CD4-positive, alpha-beta T cell (primary cell): ENCODE measurements at regions not wholly inside any gene's neighbourhood (a gene's known extent, or its start where the extent isn't known, plus 50 kb on each side); places are given as distances from the start of the nearest gene placed in this dataset.

Experiments used
- ATAC-seq: fragments of 200-7000 bp; cut with Tn5 transposase; one replicate; pipeline ENCODE4 v1.10.0; 2022; ENCODE audit warnings: mild to moderate bottlenecking; ENCODE audit not compliant: poor library complexity
- CTCF ChIA-PET: fragments of 350-600 bp; sonication (Branson Sonifier 250); formaldehyde crosslinking; loops from one replicate; lab custom pipeline; 2021; ENCODE audit warnings: antibody characterized with exemption, inconsistent platforms; lab: Charles Lee
- POLR2A ChIA-PET: fragments of 350-600 bp; sonication (Branson Sonifier 250); formaldehyde crosslinking; loops from one replicate; lab custom pipeline; 2021; ENCODE audit warnings: antibody characterized with exemption, inconsistent platforms; lab: Charles Lee
- DNase-seq, 14 experiments: peaks; one replicate each; pipeline ENCODE4 v3.0.0-alpha.2; 2013 to 2020; ENCODE audit warnings: mixed read lengths in 2 of 14
- H3K27ac ChIP-seq, 2 donors: one replicate each; pipeline versions ENCODE4 v1.5.1 to v1.7.0; 2013; ENCODE audit warnings: low read length in 2 of 2, low read depth in 1 of 2, mild to moderate bottlenecking in 1 of 2
- H3K27me3 ChIP-seq, 2 experiments: 1 replicate in 1 of 2; 2 replicates in 1 of 2; pipeline versions ENCODE4 v1.6.1 to v1.7.0; 2013; ENCODE audit warnings: low read length in 2 of 2, control low read depth in 1 of 2, mild to moderate bottlenecking in 1 of 2, moderate library complexity in 1 of 2; ENCODE audit not compliant: insufficient read depth in 2 of 2, control insufficient read depth in 1 of 2
- H3K36me3 ChIP-seq: one replicate; pipeline ENCODE4 v1.6.1; 2013; ENCODE audit warnings: low read length, control low read depth; ENCODE audit not compliant: insufficient read depth
- H3K4me1 ChIP-seq: one replicate; pipeline ENCODE4 v1.6.1; 2013; ENCODE audit warnings: low read length, control low read depth; ENCODE audit not compliant: insufficient read depth
- H3K4me3 ChIP-seq: one replicate; pipeline ENCODE4 v1.5.1; 2013; ENCODE audit warnings: mild to moderate bottlenecking, low read length, moderate library complexity
- H3K9me3 ChIP-seq, 2 experiments: 1 replicate in 1 of 2; 2 replicates in 1 of 2; pipeline versions ENCODE4 v1.6.1 to v1.7.0; 2013; ENCODE audit warnings: low read length in 2 of 2, mild to moderate bottlenecking in 2 of 2, control low read depth in 1 of 2, moderate library complexity in 1 of 2; ENCODE audit not compliant: control insufficient read depth in 1 of 2, insufficient read depth in 1 of 2
- H3K27ac Mint-ChIP-seq: one replicate; pipeline ENCODE4 v1.8.0; 2020; ENCODE audit warnings: mixed read lengths
- H3K27me3 Mint-ChIP-seq: one replicate; pipeline ENCODE4 v1.8.0; 2021; ENCODE audit warnings: mixed read lengths
- H3K36me3 Mint-ChIP-seq: one replicate; pipeline ENCODE4 v1.8.0; 2021; ENCODE audit warnings: low read depth, mixed read lengths
- H3K4me1 Mint-ChIP-seq: one replicate; pipeline ENCODE4 v1.8.0; 2021; ENCODE audit warnings: low read depth, mixed read lengths
- H3K4me3 Mint-ChIP-seq: one replicate; pipeline ENCODE4 v1.8.0; 2020; ENCODE audit warnings: mild to moderate bottlenecking, mixed read lengths
- H3K9me3 Mint-ChIP-seq: one replicate; pipeline ENCODE4 v1.8.0; 2020; ENCODE audit warnings: mixed read lengths
- intact Hi-C, 2 experiments: fragments of 100-400 bp; cut with DNase I in 1 of 2; cut with micrococcal nuclease in 1 of 2; formaldehyde crosslinking; loops; one replicate each; pipeline versions ENCODE4 v1.15.1 to v1.9.0; 2023 to 2025; cut with DNase I, micrococcal nuclease
- TF ChIP-seq, protein P1 (sequence below): fragments of 200-600 bp; IDR thresholded peaks from one replicate; pipeline ENCODE4 v1.8.0; 2022; ENCODE audit warnings: antibody characterized with exemption, mild to moderate bottlenecking

GRCh38 chr6:12364621-12365020 lies 74.5 kb downstream of the EDN1 start:
- Histone ChIP-seq H3K4me1 (peaks cover 4% of the 10 kb centered on the region), H3K4me3 (no peak overlapping the region), H3K27ac (no peak overlapping the region), H3K27me3 (peaks cover 0 to 2% of the 10 kb centered on the region in 2 experiments), H3K36me3 (no peaks in the 10 kb centered on the region), H3K9me3 (no peaks in the 10 kb centered on the region)
- H3K4me1 Mint-ChIP-seq, result no peaks in the 10 kb centered on the region
- TF ChIP-seq, protein P1, sequence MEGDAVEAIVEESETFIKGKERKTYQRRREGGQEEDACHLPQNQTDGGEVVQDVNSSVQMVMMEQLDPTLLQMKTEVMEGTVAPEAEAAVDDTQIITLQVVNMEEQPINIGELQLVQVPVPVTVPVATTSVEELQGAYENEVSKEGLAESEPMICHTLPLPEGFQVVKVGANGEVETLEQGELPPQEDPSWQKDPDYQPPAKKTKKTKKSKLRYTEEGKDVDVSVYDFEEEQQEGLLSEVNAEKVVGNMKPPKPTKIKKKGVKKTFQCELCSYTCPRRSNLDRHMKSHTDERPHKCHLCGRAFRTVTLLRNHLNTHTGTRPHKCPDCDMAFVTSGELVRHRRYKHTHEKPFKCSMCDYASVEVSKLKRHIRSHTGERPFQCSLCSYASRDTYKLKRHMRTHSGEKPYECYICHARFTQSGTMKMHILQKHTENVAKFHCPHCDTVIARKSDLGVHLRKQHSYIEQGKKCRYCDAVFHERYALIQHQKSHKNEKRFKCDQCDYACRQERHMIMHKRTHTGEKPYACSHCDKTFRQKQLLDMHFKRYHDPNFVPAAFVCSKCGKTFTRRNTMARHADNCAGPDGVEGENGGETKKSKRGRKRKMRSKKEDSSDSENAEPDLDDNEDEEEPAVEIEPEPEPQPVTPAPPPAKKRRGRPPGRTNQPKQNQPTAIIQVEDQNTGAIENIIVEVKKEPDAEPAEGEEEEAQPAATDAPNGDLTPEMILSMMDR, result no peak
- no peaks in the 10 kb centered on the region for H3K9me3 Mint-ChIP-seq
- CTCF ChIA-PET, result no interaction called here
- H3K36me3 Mint-ChIP-seq, result no peaks in the 10 kb centered on the region
- ATAC-seq (no peak), DNase-seq (no peak)
- POLR2A ChIA-PET, result no interaction called here
- intact Hi-C loops, result no loop called here
- no peak overlapping the region for H3K27ac Mint-ChIP-seq
- H3K4me3 Mint-ChIP-seq, result no peak overlapping the region
- H3K27me3 Mint-ChIP-seq, result peaks cover 14% of the 10 kb centered on the region

DNA sequence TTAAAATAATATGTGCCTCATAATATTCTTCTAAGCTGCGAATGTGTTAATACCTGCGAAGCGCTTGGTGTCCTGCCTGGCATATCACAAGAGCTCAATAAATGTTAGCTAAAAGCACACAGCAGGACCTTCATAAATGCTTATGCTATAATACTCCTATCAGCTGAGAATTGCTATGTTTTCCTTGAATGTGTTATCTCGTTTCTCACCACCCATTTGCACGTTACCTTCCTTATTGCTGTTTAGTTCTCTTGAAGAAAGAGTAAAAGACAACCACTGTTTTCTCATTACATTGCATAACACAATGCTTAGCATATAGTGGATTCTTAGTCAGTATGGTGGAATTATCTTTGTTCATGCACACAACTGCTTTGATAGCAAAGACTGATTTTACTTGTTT lies 76.6 kb downstream of the EDN1 start:
- Histone ChIP-seq H3K36me3 (no peaks in the 10 kb centered on the region), H3K4me3 (no peak overlapping the region), H3K4me1 (peaks cover 4% of the 10 kb centered on the region), H3K9me3 (no peaks in the 10 kb centered on the region), H3K27me3 (peaks cover 0 to 2% of the 10 kb centered on the region in 2 experiments), H3K27ac (no peak overlapping the region)
- H3K27ac Mint-ChIP-seq, result no peak overlapping the region
- H3K27me3 Mint-ChIP-seq, result peaks cover 14% of the 10 kb centered on the region
- POLR2A ChIA-PET, result no interaction called here
- H3K9me3 Mint-ChIP-seq, result no peaks in the 10 kb centered on the region
- intact Hi-C loops, result no loop called here
- DNase-seq (no peak), ATAC-seq (no peak)
- TF ChIP-seq, protein P1, result no peak
- H3K4me1 Mint-ChIP-seq, result no peaks in the 10 kb centered on the region
- H3K36me3 Mint-ChIP-seq, result no peaks in the 10 kb centered on the region
- CTCF ChIA-PET, result no interaction called here
- no peak overlapping the region for H3K4me3 Mint-ChIP-seq

DNA sequence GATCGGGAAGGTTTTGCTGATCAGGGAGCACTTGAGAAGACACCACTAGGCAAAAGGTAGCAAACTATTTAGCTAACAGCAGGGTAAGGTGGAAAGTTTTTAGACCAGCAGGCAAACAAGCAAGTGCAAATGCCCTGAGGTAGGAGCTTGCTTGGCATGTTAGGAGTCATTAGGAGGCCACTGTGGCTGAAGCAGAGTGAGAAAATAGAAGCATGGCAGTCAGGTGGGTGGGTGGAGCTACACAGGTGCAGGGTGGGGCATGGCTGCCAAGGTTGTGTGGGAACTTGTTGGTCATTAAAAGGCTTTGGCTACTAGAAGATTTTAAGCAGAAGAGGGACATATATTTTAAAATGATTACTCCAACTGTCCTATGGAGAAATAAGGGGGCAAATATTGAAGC lies 77.3 kb downstream of the EDN1 start:
- intact Hi-C loops, result no loop called here
- DNase-seq (no peak), ATAC-seq (no peak)
- H3K4me1 Mint-ChIP-seq, result no peaks in the 10 kb centered on the region
- H3K4me3 Mint-ChIP-seq, result no peak overlapping the region
- H3K27me3 Mint-ChIP-seq, result peaks cover 14% of the 10 kb centered on the region
- Histone ChIP-seq H3K9me3 (no peaks in the 10 kb centered on the region), H3K27me3 (peaks cover 0 to 4% of the 10 kb centered on the region in 2 experiments), H3K36me3 (no peaks in the 10 kb centered on the region), H3K4me1 (peaks cover 4% of the 10 kb centered on the region), H3K27ac (no peak overlapping the region), H3K4me3 (no peak overlapping the region)
- no peaks in the 10 kb centered on the region for H3K36me3 Mint-ChIP-seq
- ChIA-PET CTCF (no interaction called here), POLR2A (no interaction called here)
- TF ChIP-seq, protein P1, result no peak
- H3K9me3 Mint-ChIP-seq, result no peaks in the 10 kb centered on the region
- no peak overlapping the region for H3K27ac Mint-ChIP-seq
